Neuronal stem cell (in vitro differentiated cells): ENCODE measurements at regions not wholly inside any gene's neighbourhood (a gene's known extent, or its start where the extent isn't known, plus 50 kb on each side); places are given as distances from the start of the nearest gene placed in this dataset.
A peak's percentile ranks its signal among the peaks of the same experiment; 100 is the strongest.

Experiments used
- DNase-seq: peaks from one replicate; pipeline ENCODE4 v3.0.0-alpha.2; 2013; ENCODE audit warnings: low spot score
- H2AFZ ChIP-seq: one replicate; pipeline ENCODE4 v1.6.1; 2013; ENCODE audit warnings: mild to moderate bottlenecking, low read length, inconsistent platforms
- H2AK5ac ChIP-seq: 2 replicates; pipeline ENCODE4 v1.6.1; 2013; ENCODE audit warnings: low read depth, mild to moderate bottlenecking, inconsistent platforms, low read length, moderate library complexity, mixed read lengths
- H2BK120ac ChIP-seq: 2 replicates; pipeline ENCODE4 v1.6.1; 2013; ENCODE audit warnings: low read depth, mild to moderate bottlenecking, inconsistent platforms, low read length, moderate library complexity, mixed read lengths
- H2BK12ac ChIP-seq: one replicate; pipeline ENCODE4 v1.6.1; 2013; ENCODE audit warnings: low read length, inconsistent platforms
- H2BK15ac ChIP-seq: 2 replicates; pipeline ENCODE4 v1.6.1; 2013; ENCODE audit warnings: mild to moderate bottlenecking, low read length, inconsistent platforms, mixed read lengths
- H2BK5ac ChIP-seq: one replicate; pipeline ENCODE4 v1.6.1; 2013; ENCODE audit warnings: inconsistent platforms, mild to moderate bottlenecking, low read length, moderate library complexity
- H3K14ac ChIP-seq: one replicate; pipeline ENCODE4 v1.6.1; 2013; ENCODE audit warnings: low read length, inconsistent platforms
- H3K18ac ChIP-seq: 2 replicates; pipeline ENCODE4 v1.6.1; 2013; ENCODE audit warnings: low read length, inconsistent platforms
- H3K23ac ChIP-seq: 2 replicates; pipeline ENCODE4 v1.6.1; 2013; ENCODE audit warnings: low read depth, mild to moderate bottlenecking, mixed read lengths, low read length, inconsistent platforms; ENCODE audit not compliant: poor library complexity
- H3K27ac ChIP-seq: replicated peaks from 3 replicates; pipeline ENCODE4 v1.5.1; 2013; ENCODE audit warnings: low read length, inconsistent platforms
- H3K27me3 ChIP-seq, 3 experiments: 2 replicates each; pipeline ENCODE4 v1.6.1; 2013; ENCODE audit warnings: low read length in 3 of 3, mild to moderate bottlenecking in 2 of 3, inconsistent platforms in 1 of 3, low read depth in 1 of 3, mixed read lengths in 1 of 3, moderate library complexity in 1 of 3; ENCODE audit not compliant: control insufficient read depth in 3 of 3, insufficient read depth in 3 of 3
- H3K36me3 ChIP-seq, 2 donors: replicated peaks in 1 of 2; 2 replicates each; pipeline ENCODE4 v1.6.1; 2013; ENCODE audit warnings: low read length in 2 of 2; ENCODE audit not compliant: control insufficient read depth in 2 of 2, insufficient read depth in 2 of 2
- H3K4ac ChIP-seq: 2 replicates; pipeline ENCODE4 v1.6.1; 2013; ENCODE audit warnings: inconsistent platforms, mild to moderate bottlenecking, low read length, moderate library complexity
- H3K4me1 ChIP-seq, 2 donors: 1 replicate in 1 of 2; 2 replicates in 1 of 2; pipeline ENCODE4 v1.6.1; 2013; ENCODE audit warnings: low read length in 2 of 2, low read depth in 1 of 2; ENCODE audit not compliant: control insufficient read depth in 2 of 2, insufficient read depth in 1 of 2
- H3K4me2 ChIP-seq: one replicate; pipeline ENCODE4 v1.6.1; 2013; ENCODE audit warnings: mild to moderate bottlenecking, low read length, inconsistent platforms; ENCODE audit not compliant: insufficient read depth, poor library complexity, severe bottlenecking
- H3K4me3 ChIP-seq, 2 donors: 2 replicates each; pipeline ENCODE4 v1.5.1; 2013; ENCODE audit warnings: low read length in 2 of 2, mild to moderate bottlenecking in 2 of 2, inconsistent platforms in 1 of 2, moderate library complexity in 1 of 2
- H3K79me1 ChIP-seq: one replicate; pipeline ENCODE4 v1.6.1; 2013; ENCODE audit warnings: low read depth, mild to moderate bottlenecking, inconsistent platforms, low read length, moderate library complexity
- H3K9ac ChIP-seq: one replicate; pipeline ENCODE4 v1.6.1; 2013; ENCODE audit warnings: mild to moderate bottlenecking, low read depth, low read length, inconsistent platforms; ENCODE audit not compliant: poor library complexity
- H3K9me3 ChIP-seq, 2 donors: replicated peaks in 1 of 2; 2 replicates each; pipeline versions ENCODE3 to v1.6.1; 2013; ENCODE audit warnings: low read length in 2 of 2, mild to moderate bottlenecking in 2 of 2, inconsistent platforms in 1 of 2, low read depth in 1 of 2, mixed read lengths in 1 of 2, moderate library complexity in 1 of 2; ENCODE audit not compliant: control insufficient read depth in 2 of 2, insufficient read depth in 1 of 2
- H4K8ac ChIP-seq: one replicate; pipeline ENCODE4 v1.6.1; 2013; ENCODE audit warnings: low read depth, mild to moderate bottlenecking, inconsistent platforms, low read length, moderate library complexity
- H4K91ac ChIP-seq: one replicate; pipeline ENCODE4 v1.6.1; 2013; ENCODE audit warnings: low read length, low read depth, mild to moderate bottlenecking, inconsistent platforms; ENCODE audit not compliant: poor library complexity
- WGBS, 2 donors: extraction: QIAGEN DNeasy Blood & Tissue Kit; methylation state at CpG; one replicate each; pipeline ENCODE4 v1.1.7; 2013; ENCODE audit warnings: missing lambda C conversion rate in 2 of 2, mixed read lengths in 1 of 2; ENCODE audit not compliant: insufficient read length in 2 of 2, insufficient replicate concordance in 1 of 2; ENCODE audit errors: extremely low coverage in 2 of 2; 5-methylcytosine and 5-hydroxymethylcytosine counted together

GRCh38 chr2:238565031-238565430 is 138.3 kb downstream of the ASB1 start:
- Histone ChIP-seq H2BK12ac (no peak overlapping the region), H3K9me3 (no peaks in the 10 kb centered on the region), H2BK15ac (no peak overlapping the region), H3K27me3 (peaks cover 0 to 12% (median 0%) of the 10 kb centered on the region in 3 experiments), H3K79me1 (no peaks in the 10 kb centered on the region), H2BK5ac (no peak overlapping the region), H3K23ac (no peak overlapping the region), H3K4me3 (no peak overlapping the region), H3K4me2 (no peak overlapping the region), H4K91ac (no peak overlapping the region), H4K8ac (no peak overlapping the region), H3K4me1 (peaks cover 0 to 5% of the 10 kb centered on the region in 2 donors), H3K18ac (no peak overlapping the region), H2BK120ac (no peak overlapping the region), H2AFZ (no peak overlapping the region), H3K14ac (no peak overlapping the region), H3K9ac (no peak overlapping the region), H3K4ac (no peak overlapping the region), H3K27ac (no peak overlapping the region), H2AK5ac (peak overlapping the region; percentile 61), H3K36me3 (no peaks in the 10 kb centered on the region)
- no CpG with 5 or more reads among the region's 6 CpGs for WGBS, 2 donors
- DNase-seq: no peak

GRCh38 chr2:238566001-238566645 is 139.4 kb downstream of the ASB1 start:
- Histone ChIP-seq H4K91ac (no peak overlapping the region), H3K14ac (no peak overlapping the region), H3K4me1 (peaks cover 0 to 5% of the 10 kb centered on the region in 2 donors), H2AFZ (no peak overlapping the region), H2AK5ac (peak overlapping the region; percentile 42), H3K27ac (no peak overlapping the region), H3K9me3 (no peaks in the 10 kb centered on the region), H3K4me3 (no peak overlapping the region), H2BK12ac (peak overlapping the region; percentile 58), H3K27me3 (peaks cover 0 to 12% (median 0%) of the 10 kb centered on the region in 3 experiments), H3K23ac (no peak overlapping the region), H3K18ac (no peak overlapping the region), H3K4me2 (no peak overlapping the region), H2BK15ac (no peak overlapping the region), H2BK120ac (no peak overlapping the region), H3K79me1 (no peaks in the 10 kb centered on the region), H3K4ac (no peak overlapping the region), H3K9ac (no peak overlapping the region), H2BK5ac (no peak overlapping the region), H3K36me3 (no peaks in the 10 kb centered on the region), H4K8ac (no peak overlapping the region)
- no CpG with 5 or more reads among the region's 16 CpGs for WGBS, 2 donors
- DNase-seq: no peak

- WGBS, 2 donors: no CpG with 5 or more reads among the region's 22 CpGs
- no peak overlapping the region for H3K4ac ChIP-seq
- H3K9ac ChIP-seq: no peak overlapping the region
Measured at GRCh38 chr2:238567067-238567855, 140.5 kb downstream of the ASB1 start.

GRCh38 chr2:238567996-238568395 is 141.3 kb downstream of the ASB1 start:
- H3K27me3 ChIP-seq: peaks cover 0 to 7% (median 0%) of the 10 kb centered on the region in 3 experiments
- H3K4me2 ChIP-seq: no peak overlapping the region
- H3K14ac ChIP-seq: no peak overlapping the region
- no peak overlapping the region for H3K18ac ChIP-seq
- no peak overlapping the region for H4K8ac ChIP-seq
- H2BK120ac ChIP-seq: no peak overlapping the region
- no peak overlapping the region for H3K9ac ChIP-seq
- H2AFZ ChIP-seq: no peak overlapping the region
- WGBS, 2 donors: no CpG with 5 or more reads among the region's 10 CpGs
- H3K4ac ChIP-seq: no peak overlapping the region
- H3K4me3 ChIP-seq: no peak overlapping the region
- no peak overlapping the region for H3K27ac ChIP-seq
- H3K4me1 ChIP-seq: peaks cover 0 to 5% of the 10 kb centered on the region in 2 donors
- H3K79me1 ChIP-seq: no peaks in the 10 kb centered on the region
- no peak overlapping the region for H2AK5ac ChIP-seq
- no peaks in the 10 kb centered on the region for H3K9me3 ChIP-seq
- DNase-seq: no peak
- no peak overlapping the region for H3K23ac ChIP-seq
- H4K91ac ChIP-seq: no peak overlapping the region
- no peaks in the 10 kb centered on the region for H3K36me3 ChIP-seq
- H2BK15ac ChIP-seq: no peak overlapping the region
- H2BK12ac ChIP-seq: no peak overlapping the region
- H2BK5ac ChIP-seq: no peak overlapping the region

More at GRCh38 chr2:238567067-238567855, 140.5 kb downstream of the ASB1 start:
- peaks cover 0 to 12% (median 0%) of the 10 kb centered on the region in 3 experiments for H3K27me3 ChIP-seq
- no peak overlapping the region for H4K91ac ChIP-seq
- no peak overlapping the region for H2BK12ac ChIP-seq
- H3K14ac ChIP-seq: peak overlapping the region; percentile 89
- no peak overlapping the region for H4K8ac ChIP-seq
- no peak overlapping the region for H3K4me3 ChIP-seq
- no peaks in the 10 kb centered on the region for H3K79me1 ChIP-seq
- H2BK15ac ChIP-seq: no peak overlapping the region
- peak overlapping the region; percentile 61 for H2BK120ac ChIP-seq
- no peak overlapping the region for H3K27ac ChIP-seq
- H3K18ac ChIP-seq: peak overlapping the region; percentile 76
- no peak overlapping the region for H2BK5ac ChIP-seq
- H3K4me1 ChIP-seq: peaks cover 0 to 5% of the 10 kb centered on the region in 2 donors
- no peak overlapping the region for H3K23ac ChIP-seq
- no peaks in the 10 kb centered on the region for H3K9me3 ChIP-seq
- no peaks in the 10 kb centered on the region for H3K36me3 ChIP-seq
- H3K4me2 ChIP-seq: no peak overlapping the region
- no peak for DNase-seq
- H2AFZ ChIP-seq: no peak overlapping the region
- H2AK5ac ChIP-seq: peak overlapping the region; percentile 36
